ENCODE measurements at regions not wholly inside any gene's neighbourhood (a gene's known extent, or its start where the extent isn't known, plus 50 kb on each side); places are given as distances from the start of the nearest gene placed in this dataset.

DNA sequence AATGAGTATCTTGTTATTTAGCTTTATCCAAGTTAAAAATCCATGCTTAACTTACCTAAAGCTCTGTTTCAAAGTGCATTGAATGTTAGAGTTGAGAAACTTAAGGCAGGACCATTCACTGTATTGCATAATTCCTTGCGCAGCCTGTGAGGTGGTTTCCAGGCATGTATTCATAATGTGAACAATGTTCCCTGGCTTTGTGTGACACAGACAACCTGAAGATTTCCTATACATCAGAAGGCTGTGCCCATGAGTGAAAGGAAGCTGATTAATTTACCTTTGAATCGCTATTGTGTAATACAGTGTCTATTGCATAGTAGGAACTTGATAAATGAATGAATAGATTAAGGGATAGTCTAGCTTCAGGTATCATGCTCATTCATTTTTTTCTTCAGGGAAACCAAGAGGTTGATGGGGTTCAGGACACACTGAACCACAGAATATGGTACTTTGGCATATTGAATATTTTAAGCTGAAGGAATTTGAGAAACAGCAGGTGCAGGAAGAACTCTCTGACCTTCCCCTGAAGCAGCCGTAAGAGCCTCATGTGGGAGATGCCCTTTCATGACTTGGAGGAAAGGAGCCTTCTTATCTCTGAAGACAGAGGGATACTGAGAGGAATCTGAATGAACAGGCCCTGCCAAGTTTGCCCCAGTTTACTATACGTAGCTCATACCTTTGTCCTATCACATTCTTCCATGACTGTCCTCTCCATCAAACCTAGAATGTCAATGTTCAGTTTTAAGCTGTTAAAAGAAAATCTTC, 88.6 kb upstream of the GNG12 start:
- DNase-seq (ENCODE audit: low read depth): no peak
- TF ChIP-seq, protein P1, sequence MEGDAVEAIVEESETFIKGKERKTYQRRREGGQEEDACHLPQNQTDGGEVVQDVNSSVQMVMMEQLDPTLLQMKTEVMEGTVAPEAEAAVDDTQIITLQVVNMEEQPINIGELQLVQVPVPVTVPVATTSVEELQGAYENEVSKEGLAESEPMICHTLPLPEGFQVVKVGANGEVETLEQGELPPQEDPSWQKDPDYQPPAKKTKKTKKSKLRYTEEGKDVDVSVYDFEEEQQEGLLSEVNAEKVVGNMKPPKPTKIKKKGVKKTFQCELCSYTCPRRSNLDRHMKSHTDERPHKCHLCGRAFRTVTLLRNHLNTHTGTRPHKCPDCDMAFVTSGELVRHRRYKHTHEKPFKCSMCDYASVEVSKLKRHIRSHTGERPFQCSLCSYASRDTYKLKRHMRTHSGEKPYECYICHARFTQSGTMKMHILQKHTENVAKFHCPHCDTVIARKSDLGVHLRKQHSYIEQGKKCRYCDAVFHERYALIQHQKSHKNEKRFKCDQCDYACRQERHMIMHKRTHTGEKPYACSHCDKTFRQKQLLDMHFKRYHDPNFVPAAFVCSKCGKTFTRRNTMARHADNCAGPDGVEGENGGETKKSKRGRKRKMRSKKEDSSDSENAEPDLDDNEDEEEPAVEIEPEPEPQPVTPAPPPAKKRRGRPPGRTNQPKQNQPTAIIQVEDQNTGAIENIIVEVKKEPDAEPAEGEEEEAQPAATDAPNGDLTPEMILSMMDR (conservative IDR thresholded peaks at IDR 0.05; ENCODE audit: low read length): no peak
- no peak overlapping the region for H3K4me3 ChIP-seq (ENCODE audit: low read length)

DNA sequence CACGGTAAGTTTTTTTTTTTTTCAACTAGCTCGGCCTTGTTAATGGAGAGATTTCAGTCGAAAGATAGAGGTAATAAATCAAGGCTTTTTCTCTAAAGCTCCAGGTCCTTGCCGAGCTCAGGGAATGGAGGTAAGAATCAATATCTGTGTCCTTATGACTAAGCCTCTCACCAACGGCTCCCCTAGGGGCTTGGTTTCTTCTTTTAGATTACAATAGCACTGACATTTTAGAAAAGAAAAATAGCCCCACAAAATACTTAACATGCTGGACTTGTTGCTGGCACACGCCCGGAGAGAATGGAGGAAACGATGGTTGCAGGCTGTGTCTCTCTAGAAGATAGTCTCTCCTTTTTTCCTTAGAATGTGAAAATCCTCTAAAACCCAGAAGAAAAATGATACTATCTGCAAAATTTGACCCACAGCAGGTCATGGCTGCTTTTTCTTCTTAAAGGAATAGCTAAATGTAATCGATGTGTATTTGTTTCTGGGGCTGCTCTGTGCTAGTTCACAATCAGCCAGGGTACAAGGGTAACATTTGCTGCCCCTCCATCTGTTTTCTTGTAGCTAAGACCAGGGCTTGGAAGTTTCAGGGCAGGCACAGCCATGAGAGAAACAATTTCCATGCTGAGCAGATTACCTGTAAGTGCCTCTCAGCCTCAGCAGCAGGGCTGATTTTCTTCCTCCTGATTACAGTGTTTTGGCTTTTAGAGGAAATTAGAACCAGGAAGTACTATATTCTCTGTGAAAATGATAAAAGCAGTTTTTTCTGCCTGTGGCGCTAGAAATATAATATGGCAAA, 86.2 kb upstream of the GNG12 start:
- DNase-seq (ENCODE audit: low read depth): no peak
- TF ChIP-seq, protein P1 (conservative IDR thresholded peaks at IDR 0.05; ENCODE audit: low read length): no peak
- no peak overlapping the region for H3K4me3 ChIP-seq (ENCODE audit: low read length)

DNA sequence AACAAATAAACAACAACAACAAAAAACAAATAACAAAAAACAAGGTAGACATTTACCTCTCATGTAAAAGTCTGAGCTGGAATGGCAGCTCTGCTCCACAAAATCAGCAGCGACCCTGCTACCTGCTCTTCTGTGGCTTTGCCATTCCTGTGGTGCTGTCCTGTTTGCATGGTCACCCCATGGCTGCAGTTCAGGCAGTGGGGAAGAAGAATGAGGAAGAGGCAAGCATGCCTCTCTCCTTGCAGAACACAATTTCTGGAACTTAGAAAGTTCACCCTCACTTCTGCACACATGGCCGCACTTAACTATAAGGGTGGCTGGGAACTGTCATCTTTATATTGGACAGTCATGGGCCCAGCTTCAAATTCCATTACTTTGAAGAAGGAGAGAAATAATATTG, 84.8 kb upstream of the GNG12 start:
- no peak for DNase-seq (ENCODE audit: low read depth)
- H3K4me3 ChIP-seq (ENCODE audit: low read length): no peak overlapping the region
- TF ChIP-seq, protein P1 (conservative IDR thresholded peaks at IDR 0.05; ENCODE audit: low read length): no peak

DNA sequence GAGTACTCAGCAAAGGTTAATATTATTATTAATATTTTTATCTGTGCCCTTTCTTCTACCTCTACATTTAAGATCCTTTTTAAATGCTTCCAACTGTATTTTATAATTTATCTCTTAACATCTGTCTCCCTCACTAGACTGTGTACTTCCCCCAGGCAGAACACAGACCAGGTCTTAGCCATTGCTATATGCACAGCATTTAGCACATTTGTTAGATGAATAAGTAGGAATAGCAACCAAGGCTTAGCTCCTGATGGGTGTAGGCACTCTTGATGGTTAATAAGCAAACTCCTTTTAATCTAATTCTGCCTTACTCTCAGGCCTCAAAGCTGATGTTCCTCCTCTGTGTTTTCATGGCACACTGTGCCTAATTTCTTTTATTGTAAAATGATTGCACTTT, 83.7 kb upstream of the GNG12 start:
- no peak overlapping the region for H3K4me3 ChIP-seq (ENCODE audit: low read length)
- no peak for DNase-seq (ENCODE audit: low read depth)
- TF ChIP-seq, protein P1 (conservative IDR thresholded peaks at IDR 0.05; ENCODE audit: low read length): no peak

DNA sequence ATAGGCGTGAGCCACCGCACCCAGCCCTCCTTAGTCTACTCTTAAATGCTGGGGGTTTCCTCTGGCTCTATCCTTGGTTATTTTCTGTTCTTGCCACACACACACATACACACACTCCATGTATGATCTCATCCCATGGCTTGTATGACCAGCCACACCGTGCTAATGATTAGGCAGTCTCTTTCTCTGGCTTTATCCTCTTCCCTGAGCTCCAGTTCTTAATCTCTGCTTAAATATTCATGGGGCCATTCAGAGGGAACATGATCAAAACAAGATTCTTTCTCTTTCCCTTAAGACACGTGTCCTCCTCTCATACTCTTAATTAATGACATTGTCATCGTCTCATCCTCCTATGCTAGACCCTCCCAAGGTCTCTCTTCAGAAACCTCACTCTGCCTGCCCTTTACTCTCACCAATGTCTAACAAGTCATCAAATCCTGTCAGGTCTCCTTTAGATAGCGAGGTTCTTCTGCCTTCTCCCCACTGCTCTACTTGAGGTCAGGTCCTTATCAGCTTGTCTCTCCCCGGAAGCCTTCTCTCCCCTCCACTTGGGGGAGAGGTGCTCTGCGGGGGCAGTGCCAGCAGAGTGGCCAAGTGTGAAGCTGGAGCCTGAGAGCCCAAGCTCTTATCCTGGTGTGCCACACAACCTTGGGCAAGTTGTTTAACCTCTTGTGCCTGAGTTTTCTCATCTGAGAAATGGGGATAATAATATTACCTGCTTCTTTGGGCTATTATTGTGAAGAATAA, 83.0 kb upstream of the GNG12 start:
- TF ChIP-seq, protein P1 (conservative IDR thresholded peaks at IDR 0.05; ENCODE audit: low read length): no peak
- no peak for DNase-seq (ENCODE audit: low read depth)
- H3K4me3 ChIP-seq (ENCODE audit: low read length): no peak overlapping the region

DNA sequence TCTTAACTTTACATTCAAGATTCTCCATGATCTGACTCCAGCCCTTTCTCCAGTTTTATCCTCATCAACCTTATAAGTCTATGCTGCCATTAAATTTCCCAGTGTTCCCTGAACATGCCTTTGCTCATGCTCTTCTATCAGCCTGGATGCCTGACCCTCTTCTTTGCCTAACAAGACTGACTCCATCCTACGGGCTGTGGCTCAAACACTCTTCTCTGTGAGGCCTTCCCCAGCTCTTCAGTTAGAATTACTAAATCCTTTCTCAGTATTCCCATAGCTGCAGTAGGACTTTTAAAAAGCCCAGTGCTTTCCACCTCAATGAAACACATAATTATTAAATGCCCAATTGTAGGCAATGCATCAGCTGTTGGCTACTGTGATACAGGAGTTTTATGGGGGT, 76.5 kb upstream of the GNG12 start:
- H3K4me3 ChIP-seq (ENCODE audit: low read length): no peak overlapping the region
- TF ChIP-seq, protein P1 (conservative IDR thresholded peaks at IDR 0.05; ENCODE audit: low read length): no peak
- DNase-seq (ENCODE audit: low read depth): no peak

All from AG10803 (cell line).